GM12891 (cell line): ENCODE measurements at regions not wholly inside any gene's neighbourhood (a gene's known extent, or its start where the extent isn't known, plus 50 kb on each side); places are given as distances from the start of the nearest gene placed in this dataset.
"Not testable (repeated sequence)": the region's sequence is repeated elsewhere in the genome, so short reads cannot be mapped to it uniquely, and the experiment has no call there.

Experiments used
- POLR2A ChIP-seq: IDR thresholded peaks from 2 replicates; pipeline ENCODE4 v1.6.1; 2011; ENCODE audit warnings: low read depth, low read length, control low read depth
- POLR2AphosphoS5 ChIP-seq: IDR thresholded peaks from 2 replicates; pipeline ENCODE4 v1.6.1; 2011; ENCODE audit warnings: low read depth, low read length, control low read depth
- POU2F2 ChIP-seq: IDR thresholded peaks from 2 replicates; pipeline ENCODE4 v1.6.1; 2011; ENCODE audit warnings: low read depth, mild to moderate bottlenecking, control low read depth, low read length, moderate library complexity
- SPI1 ChIP-seq: IDR thresholded peaks from 2 replicates; pipeline ENCODE4 v1.6.1; 2011; ENCODE audit warnings: low read depth, low read length, control low read depth
- TAF1 ChIP-seq: IDR thresholded peaks from 2 replicates; pipeline ENCODE4 v1.6.1; 2011; ENCODE audit warnings: low read depth, low read length, control low read depth

GRCh38 chr3:36082958-36083357 is 297.3 kb upstream of the STAC start:
- not testable (repeated sequence) for TF ChIP-seq POLR2AphosphoS5, TAF1, POLR2A, POU2F2, SPI1
